PC-3 (cell line): ENCODE measurements at regions not wholly inside any gene's neighbourhood (a gene's known extent, or its start where the extent isn't known, plus 50 kb on each side); places are given as distances from the start of the nearest gene placed in this dataset.

Experiments
- CTCF ChIP-seq: fragments of 300-600 bp; sonication (generic); conservative IDR thresholded peaks from 2 replicates; pipeline ENCODE4 v1.5.1; 2017; ENCODE audit warnings: antibody characterized with exemption, low read depth, mild to moderate bottlenecking, low read length
- EZH2 ChIP-seq: fragments of 300-600 bp; sonication (generic); IDR thresholded peaks from one replicate; pipeline ENCODE4 v1.6.1; 2017; ENCODE audit warnings: antibody characterized with exemption, mild to moderate bottlenecking, low read length; ENCODE audit not compliant: unreplicated experiment
- EZH2phosphoT487 ChIP-seq: fragments of 300-600 bp; sonication (generic); IDR thresholded peaks from 2 replicates; pipeline ENCODE4 v1.6.1; 2018; ENCODE audit warnings: mild to moderate bottlenecking, antibody characterized with exemption, low read length, borderline replicate concordance

GRCh38 chr14:101177301-101177971, 273.9 kb upstream of the RTL1 start:
- TF ChIP-seq CTCF, result no peak
- TF ChIP-seq EZH2, result no peak
- TF ChIP-seq EZH2phosphoT487, result no peak
